C4-2B (cell line): ENCODE measurements at regions not wholly inside any gene's neighbourhood (a gene's known extent, or its start where the extent isn't known, plus 50 kb on each side); places are given as distances from the start of the nearest gene placed in this dataset.

Experiments used
- H3K27ac ChIP-seq: fragments of 450-650 bp; 2 replicates; pipeline ENCODE4 v1.5.1; 2017
- CTCF ChIP-seq: fragments of 450-650 bp; conservative IDR thresholded peaks from 2 replicates; pipeline ENCODE4 v1.5.1; 2017; ENCODE audit warnings: mild to moderate bottlenecking
- ZFX ChIP-seq: fragments of 450-650 bp; IDR thresholded peaks from 2 replicates; pipeline ENCODE4 v1.6.1; 2017

GRCh38 chr14:29163109-29163508, 396.5 kb downstream of the FOXG1 start:
- no peak for TF ChIP-seq ZFX
- TF ChIP-seq CTCF: no peak
- H3K27ac ChIP-seq: no peak overlapping the region

DNA sequence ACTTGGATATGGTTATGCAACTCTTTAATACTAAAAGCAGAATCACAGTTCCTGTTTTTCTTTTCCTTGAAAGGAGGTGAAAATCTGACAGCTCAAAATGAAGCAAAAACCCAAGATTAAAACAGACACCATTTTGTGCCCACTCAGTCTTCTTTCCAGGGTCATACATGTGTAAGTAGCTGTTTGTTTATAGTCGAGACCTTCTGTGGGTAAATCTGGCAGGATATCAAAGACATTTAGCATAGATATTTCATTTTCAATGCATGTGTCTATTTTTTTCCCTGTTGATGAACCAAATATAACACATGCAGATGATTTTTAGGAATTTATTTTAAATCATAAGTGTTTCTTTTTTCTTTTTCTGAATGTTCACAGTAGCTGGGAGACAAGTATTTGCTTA, 398.8 kb downstream of the FOXG1 start:
- TF ChIP-seq CTCF: no peak
- no peak for TF ChIP-seq ZFX
- H3K27ac ChIP-seq: no peak overlapping the region

GRCh38 chr14:29166507-29166906, 399.9 kb downstream of the FOXG1 start:
- TF ChIP-seq CTCF (peak; percentile 26), ZFX (no peak)
- no peak overlapping the region for H3K27ac ChIP-seq

GRCh38 chr14:29168149-29168548, 401.6 kb downstream of the FOXG1 start:
- no peak overlapping the region for H3K27ac ChIP-seq
- no peak for TF ChIP-seq CTCF
- no peak for TF ChIP-seq ZFX

GRCh38 chr14:29169408-29169807, 402.8 kb downstream of the FOXG1 start:
- no peak overlapping the region for H3K27ac ChIP-seq
- TF ChIP-seq CTCF (no peak), ZFX (no peak)

DNA sequence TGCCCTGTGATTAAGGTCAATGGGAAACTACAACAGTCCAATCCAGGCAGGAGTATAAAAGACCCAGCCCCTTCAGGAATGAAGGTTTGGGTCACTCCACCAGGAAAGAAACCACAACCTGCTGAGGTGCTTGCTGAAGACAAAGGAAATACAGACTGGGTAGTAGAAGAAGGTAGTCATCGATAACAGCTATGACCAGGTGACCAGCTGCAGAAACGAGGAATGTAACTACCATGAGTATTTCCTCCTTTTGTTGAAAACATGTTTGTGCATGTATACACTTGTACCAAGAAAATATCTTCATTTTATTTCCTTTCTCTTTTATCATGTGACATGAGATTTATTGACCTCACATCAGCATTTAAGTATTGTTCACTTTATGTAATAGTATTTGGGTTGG, 409.1 kb downstream of the FOXG1 start:
- TF ChIP-seq CTCF (no peak), ZFX (no peak)
- no peak overlapping the region for H3K27ac ChIP-seq

DNA sequence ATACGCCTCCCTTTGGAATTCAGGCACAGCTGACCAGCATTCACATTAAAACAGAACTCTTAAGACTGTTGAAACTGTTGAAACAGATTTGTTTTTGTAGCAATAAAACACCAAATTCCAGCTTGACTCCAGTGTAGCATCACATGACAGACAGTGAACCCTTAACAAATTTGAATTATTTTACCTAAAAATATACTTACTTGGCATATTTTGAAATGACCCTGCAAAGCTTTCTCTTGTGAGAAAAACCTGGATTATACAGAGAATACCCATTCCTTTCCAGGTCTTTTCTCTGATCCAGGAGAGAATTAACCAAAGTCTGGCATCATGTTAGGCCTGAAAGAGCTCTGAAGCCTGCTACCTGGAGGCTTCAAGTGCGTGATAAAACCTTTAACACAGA, 410.3 kb downstream of the FOXG1 start:
- H3K27ac ChIP-seq: no peak overlapping the region
- TF ChIP-seq CTCF: no peak
- TF ChIP-seq ZFX: no peak
